Fibroblast of the conjunctiva (primary cell): ENCODE measurements at regions not wholly inside any gene's neighbourhood (a gene's known extent, or its start where the extent isn't known, plus 50 kb on each side); places are given as distances from the start of the nearest gene placed in this dataset.

ENCODE experiments used
- DNase-seq: peaks from one replicate; pipeline ENCODE4 v3.0.0-alpha.2; 2010; ENCODE audit warnings: low read depth

- DNase-seq = no peak
Measured at GRCh38 chr5:1706021-1706420, 93.6 kb downstream of the MRPL36 start.

- DNase-seq = no peak
Measured at GRCh38 chr5:1704676-1705075, 95.0 kb downstream of the MRPL36 start.

- no peak for DNase-seq
Measured at GRCh38 chr5:1704266-1704665, 95.4 kb downstream of the MRPL36 start.

GRCh38 chr5:1703352-1704050 lies 96.1 kb downstream of the MRPL36 start:
- no peak for DNase-seq

GRCh38 chr5:1702318-1702717 lies 97.3 kb downstream of the MRPL36 start:
- DNase-seq = no peak

- no peak for DNase-seq
Measured at GRCh38 chr5:1701884-1702283, 97.8 kb downstream of the MRPL36 start.

- no peak for DNase-seq
Measured at GRCh38 chr5:1701216-1701864, 98.3 kb downstream of the MRPL36 start.

- no peak for DNase-seq
Measured at GRCh38 chr5:1699394-1699793, 100.2 kb downstream of the MRPL36 start.

- DNase-seq = no peak
Measured at GRCh38 chr5:1698589-1699316, 100.9 kb downstream of the MRPL36 start.

GRCh38 chr5:1692381-1692780 lies 107.3 kb downstream of the MRPL36 start:
- no peak for DNase-seq

GRCh38 chr5:1687301-1687970 lies 112.2 kb downstream of the MRPL36 start:
- DNase-seq = no peak

GRCh38 chr5:1686016-1686802 lies 113.4 kb downstream of the MRPL36 start:
- DNase-seq = no peak

- no peak for DNase-seq
Measured at GRCh38 chr5:1685066-1685465, 114.6 kb downstream of the MRPL36 start.

GRCh38 chr5:1681955-1682354 lies 117.7 kb downstream of the MRPL36 start:
- DNase-seq = no peak

GRCh38 chr5:1673042-1673677 lies 126.5 kb downstream of the MRPL36 start:
- no peak for DNase-seq

GRCh38 chr5:1672396-1672795 lies 127.2 kb downstream of the MRPL36 start:
- DNase-seq = no peak

GRCh38 chr5:1671351-1671750 lies 128.3 kb downstream of the MRPL36 start:
- DNase-seq = no peak

- DNase-seq = no peak
Measured at GRCh38 chr5:1670351-1670750, 129.3 kb downstream of the MRPL36 start.

GRCh38 chr5:1669276-1670155 lies 130.1 kb downstream of the MRPL36 start:
- DNase-seq = no peak

GRCh38 chr5:1668141-1668721 lies 131.4 kb downstream of the MRPL36 start:
- no peak for DNase-seq
